ENCODE measurements at regions not wholly inside any gene's neighbourhood (a gene's known extent, or its start where the extent isn't known, plus 50 kb on each side); places are given as distances from the start of the nearest gene placed in this dataset.

DNA sequence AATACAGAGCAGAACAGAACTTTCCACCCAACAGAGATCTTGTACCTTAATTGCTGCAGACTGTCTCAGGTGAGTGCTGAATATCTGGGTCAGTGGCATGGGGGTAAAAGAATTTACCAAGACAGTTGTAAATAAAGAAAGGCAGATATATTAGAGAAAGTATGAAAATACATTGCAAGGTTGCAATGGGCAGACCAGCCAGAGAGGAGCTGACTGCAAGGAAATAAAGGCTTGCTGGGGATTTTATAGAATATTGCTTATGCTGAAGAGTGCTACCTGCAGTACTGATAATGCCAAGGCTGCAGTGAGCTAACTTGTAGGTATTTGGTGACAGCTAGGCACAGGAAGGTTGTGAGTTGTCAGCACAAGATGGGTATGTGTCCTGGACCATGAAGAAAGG is 171.0 kb upstream of the TRIM24 start:
- TF ChIP-seq CTCF (IDR thresholded peaks at IDR 0.05; ENCODE audit: poor library complexity, severe bottlenecking) (no peak), EZH2 (IDR thresholded peaks at IDR 0.05; ENCODE audit: borderline replicate concordance, insufficient read depth, low read length, poor library complexity, severe bottlenecking) (no peak)

All from neural cell (in vitro differentiated cells).